ENCODE measurements at regions not wholly inside any gene's neighbourhood (a gene's known extent, or its start where the extent isn't known, plus 50 kb on each side); places are given as distances from the start of the nearest gene placed in this dataset.

DNA sequence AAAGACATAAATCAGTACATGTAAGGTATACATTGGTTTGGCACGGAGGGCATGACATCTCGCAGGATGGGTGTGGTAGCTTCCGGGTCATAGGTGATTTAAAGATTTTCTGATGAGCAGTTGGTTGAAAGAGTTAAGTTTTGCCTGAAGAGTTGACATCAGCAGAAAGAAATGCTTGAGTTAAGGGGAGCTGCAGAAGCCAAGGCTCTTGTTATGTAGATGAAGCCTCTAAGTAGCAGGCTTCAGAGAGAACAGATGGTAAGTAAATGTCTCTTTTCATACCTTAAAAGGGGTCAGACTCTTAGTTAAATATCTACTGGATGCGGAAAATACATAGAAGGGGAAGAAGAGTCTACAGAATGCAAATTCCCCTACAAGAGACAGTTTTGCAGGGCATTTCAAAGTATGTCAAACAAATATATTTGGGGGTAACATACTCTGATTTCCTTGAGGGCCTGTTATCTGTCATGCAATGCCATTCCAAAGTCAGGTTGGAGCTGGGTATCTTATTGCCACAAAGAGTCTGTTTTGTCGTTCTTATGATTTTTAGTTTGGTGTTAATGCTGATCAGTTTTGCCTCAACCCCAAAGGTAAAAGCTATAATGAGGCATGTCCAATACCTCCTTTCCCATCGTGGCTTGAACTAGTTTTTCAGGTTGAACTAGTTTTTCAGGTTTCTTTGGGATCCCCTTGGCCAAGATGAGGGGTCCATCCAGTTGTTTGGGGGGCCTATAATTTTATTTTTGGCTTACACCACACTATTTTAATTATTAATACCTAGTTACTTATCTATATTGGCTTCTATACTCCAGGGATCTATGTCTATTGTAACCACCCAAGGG is 67.0 kb downstream of the PTHLH start:
- Histone ChIP-seq H3K36me3 (ENCODE audit: control insufficient read depth in 2 of 2, extremely low read depth in 1 of 2, insufficient read depth in 2 of 2, low read length in 2 of 2) (no peaks in the 10 kb centered on the region), H3K27ac (ENCODE audit: insufficient read depth, low read depth, low read length) (no peak overlapping the region), H3K9ac (replicated peaks; ENCODE audit: extremely low read depth, insufficient read depth, low read length) (no peak overlapping the region), H3K4me2 (ENCODE audit: insufficient read depth, low read length) (no peak overlapping the region), H3K4me1 (ENCODE audit: control insufficient read depth, extremely low read depth, insufficient read depth, low read length) (no peaks in the 10 kb centered on the region), H2AFZ (ENCODE audit: low read depth, low read length) (no peak overlapping the region), H3K9me1 (replicated peaks; ENCODE audit: control insufficient read depth, extremely low read depth, insufficient read depth, low read length) (no peaks in the 10 kb centered on the region), H3K9me3 (replicated peaks; ENCODE audit: control insufficient read depth, insufficient read depth, low read length) (no peaks in the 10 kb centered on the region), H3K4me3 (replicated peaks in 1 of 3; ENCODE audit: insufficient read depth in 1 of 3, low read depth in 1 of 3, low read length in 3 of 3) (no peak overlapping the region), H4K20me1 (replicated peaks; ENCODE audit: control insufficient read depth, extremely low read depth, insufficient read depth, low read length) (no peaks in the 10 kb centered on the region), H3K79me2 (ENCODE audit: control insufficient read depth, insufficient read depth, low read length) (no peaks in the 10 kb centered on the region), H3K27me3 (ENCODE audit: control insufficient read depth in 2 of 2, insufficient read depth in 2 of 2, low read length in 2 of 2) (no peaks in the 10 kb centered on the region)
- FAIRE-seq (no peak), DNase-seq (ENCODE audit: low read depth, low spot score) (no peak)
- BruUV-seq (replicated peaks): no TSS peak
- TF ChIP-seq JUN (IDR thresholded peaks at IDR 0.05; ENCODE audit: borderline replicate concordance, insufficient read depth, insufficient read length, low read depth) (no peak), POLR2A (IDR thresholded peaks at IDR 0.05; ENCODE audit: low read depth, low read length) (no peak), EZH2 (IDR thresholded peaks at IDR 0.05; ENCODE audit: borderline replicate concordance, low read depth, low read length, severe bottlenecking) (no peak), FOS (IDR thresholded peaks at IDR 0.05; ENCODE audit: borderline replicate concordance, insufficient read depth, low read length) (no peak), MYC (IDR thresholded peaks at IDR 0.05; ENCODE audit: low read depth, low read length) (no peak), POLR2AphosphoS5 (IDR thresholded peaks at IDR 0.05; ENCODE audit: insufficient read depth, low read depth, low read length) (no peak), GATA2 (IDR thresholded peaks at IDR 0.05; ENCODE audit: insufficient read depth, insufficient read length, low read depth, low read length) (no peak)
- TF ChIP-seq, protein P1, sequence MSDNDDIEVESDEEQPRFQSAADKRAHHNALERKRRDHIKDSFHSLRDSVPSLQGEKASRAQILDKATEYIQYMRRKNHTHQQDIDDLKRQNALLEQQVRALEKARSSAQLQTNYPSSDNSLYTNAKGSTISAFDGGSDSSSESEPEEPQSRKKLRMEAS (IDR thresholded peaks at IDR 0.05; ENCODE audit: insufficient read depth, insufficient read length): no peak
- TF ChIP-seq, protein P2, sequence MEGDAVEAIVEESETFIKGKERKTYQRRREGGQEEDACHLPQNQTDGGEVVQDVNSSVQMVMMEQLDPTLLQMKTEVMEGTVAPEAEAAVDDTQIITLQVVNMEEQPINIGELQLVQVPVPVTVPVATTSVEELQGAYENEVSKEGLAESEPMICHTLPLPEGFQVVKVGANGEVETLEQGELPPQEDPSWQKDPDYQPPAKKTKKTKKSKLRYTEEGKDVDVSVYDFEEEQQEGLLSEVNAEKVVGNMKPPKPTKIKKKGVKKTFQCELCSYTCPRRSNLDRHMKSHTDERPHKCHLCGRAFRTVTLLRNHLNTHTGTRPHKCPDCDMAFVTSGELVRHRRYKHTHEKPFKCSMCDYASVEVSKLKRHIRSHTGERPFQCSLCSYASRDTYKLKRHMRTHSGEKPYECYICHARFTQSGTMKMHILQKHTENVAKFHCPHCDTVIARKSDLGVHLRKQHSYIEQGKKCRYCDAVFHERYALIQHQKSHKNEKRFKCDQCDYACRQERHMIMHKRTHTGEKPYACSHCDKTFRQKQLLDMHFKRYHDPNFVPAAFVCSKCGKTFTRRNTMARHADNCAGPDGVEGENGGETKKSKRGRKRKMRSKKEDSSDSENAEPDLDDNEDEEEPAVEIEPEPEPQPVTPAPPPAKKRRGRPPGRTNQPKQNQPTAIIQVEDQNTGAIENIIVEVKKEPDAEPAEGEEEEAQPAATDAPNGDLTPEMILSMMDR (IDR thresholded peaks at IDR 0.05; ENCODE audit: extremely low read depth in 1 of 2, insufficient read depth in 1 of 2, low read depth in 1 of 2, low read length in 2 of 2): no peak
- ChIA-PET POLR2A (no interaction called here), CTCF (interaction anchor here (1.5 kb wide), 1 partner anchor 36 kb away, joined by 4 read pairs; no protein-coding TSS in a partner anchor)
- intact Hi-C loops (cut with micrococcal nuclease) (no loop called here), dilution Hi-C loops (cut with MboI; ENCODE audit: extremely low pct_ligation_motif_present, low sequenced_read_pairs) (no loop called here)

Data from endothelial cell of umbilical vein (primary cell).